Right renal cortex interstitium (tissue), 3 donors: ENCODE measurements at regions not wholly inside any gene's neighbourhood (a gene's known extent, or its start where the extent isn't known, plus 50 kb on each side); places are given as distances from the start of the nearest gene placed in this dataset.

Experiments used
- DNase-seq, 3 donors: peaks; one replicate each; pipeline ENCODE4 v3.0.0-alpha.2; 2013; ENCODE audit warnings: low read depth in 3 of 3, low spot score in 2 of 3

- DNase-seq = no peak
Measured at GRCh38 chr13:82879921-82880320, 1002.4 kb downstream of the SLITRK1 start.

GRCh38 chr13:82878536-82878935 lies 1003.7 kb downstream of the SLITRK1 start:
- no peak for DNase-seq

GRCh38 chr13:82867284-82867683 lies 1015.0 kb downstream of the SLITRK1 start:
- no peak for DNase-seq

- no peak for DNase-seq
Measured at GRCh38 chr13:82850644-82851043, 1031.6 kb downstream of the SLITRK1 start.

- no peak for DNase-seq
Measured at GRCh38 chr13:82848766-82849165, 1033.5 kb downstream of the SLITRK1 start.

GRCh38 chr13:82847595-82847994 lies 1034.7 kb downstream of the SLITRK1 start:
- DNase-seq = no peak

- DNase-seq = no peak
Measured at GRCh38 chr13:82833923-82834322, 1048.4 kb downstream of the SLITRK1 start.

- DNase-seq = no peak
Measured at GRCh38 chr13:82829040-82829439, 1053.2 kb downstream of the SLITRK1 start.

- no peak for DNase-seq
Measured at GRCh38 chr13:82827724-82828123, 1054.5 kb downstream of the SLITRK1 start.

GRCh38 chr13:82822935-82823334 lies 1059.3 kb downstream of the SLITRK1 start:
- DNase-seq = no peak

- no peak for DNase-seq
Measured at GRCh38 chr13:82817133-82817532, 1065.1 kb downstream of the SLITRK1 start.

GRCh38 chr13:82815791-82816190 lies 1066.5 kb downstream of the SLITRK1 start:
- no peak for DNase-seq

- DNase-seq = no peak
Measured at GRCh38 chr13:82803341-82803740, 1078.9 kb downstream of the SLITRK1 start.

- no peak for DNase-seq
Measured at GRCh38 chr13:82802528-82802927, 1079.7 kb downstream of the SLITRK1 start.

- no peak for DNase-seq
Measured at GRCh38 chr13:82800391-82800790, 1081.9 kb downstream of the SLITRK1 start.

- no peak for DNase-seq
Measured at GRCh38 chr13:82797876-82798275, 1084.4 kb downstream of the SLITRK1 start.

GRCh38 chr13:82791035-82791434 lies 1091.2 kb downstream of the SLITRK1 start:
- DNase-seq = no peak

- no peak for DNase-seq
Measured at GRCh38 chr13:82772816-82773215, 1109.5 kb downstream of the SLITRK1 start.

GRCh38 chr13:82766732-82767321 lies 1115.4 kb downstream of the SLITRK1 start:
- no peak for DNase-seq

- no peak for DNase-seq
Measured at GRCh38 chr13:82758044-82758443, 1124.2 kb downstream of the SLITRK1 start.

GRCh38 chr13:82751206-82751605 lies 1131.1 kb downstream of the SLITRK1 start:
- no peak for DNase-seq

- DNase-seq = no peak
Measured at GRCh38 chr13:82749551-82749950, 1132.7 kb downstream of the SLITRK1 start.

- no peak for DNase-seq
Measured at GRCh38 chr13:82747958-82748357, 1134.3 kb downstream of the SLITRK1 start.
